ENCODE measurements at regions not wholly inside any gene's neighbourhood (a gene's known extent, or its start where the extent isn't known, plus 50 kb on each side); places are given as distances from the start of the nearest gene placed in this dataset.

DNA sequence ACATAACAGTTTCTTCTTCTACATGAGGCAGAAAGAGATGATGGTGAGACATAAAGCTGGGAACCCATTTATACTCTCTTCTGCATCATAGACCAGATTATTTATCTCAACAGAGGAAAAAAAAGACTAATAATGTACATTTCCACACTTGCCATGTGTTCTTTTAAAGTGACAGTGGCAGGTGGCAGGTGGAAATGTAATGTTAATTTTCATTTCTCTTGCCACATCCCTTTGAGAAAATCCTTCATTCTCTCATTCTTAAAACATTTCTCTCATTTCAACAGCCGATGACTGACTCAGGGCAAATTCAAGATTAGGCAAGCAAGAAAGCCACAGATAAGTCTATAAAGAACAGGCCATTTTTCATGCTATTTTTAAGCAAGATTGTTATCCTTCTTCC lies 635.6 kb upstream of the SORCS1 start:
- H3K27ac ChIP-seq: no peak overlapping the region
- H3K27me3 ChIP-seq: no peaks in the 10 kb centered on the region
- TF ChIP-seq, protein P1, sequence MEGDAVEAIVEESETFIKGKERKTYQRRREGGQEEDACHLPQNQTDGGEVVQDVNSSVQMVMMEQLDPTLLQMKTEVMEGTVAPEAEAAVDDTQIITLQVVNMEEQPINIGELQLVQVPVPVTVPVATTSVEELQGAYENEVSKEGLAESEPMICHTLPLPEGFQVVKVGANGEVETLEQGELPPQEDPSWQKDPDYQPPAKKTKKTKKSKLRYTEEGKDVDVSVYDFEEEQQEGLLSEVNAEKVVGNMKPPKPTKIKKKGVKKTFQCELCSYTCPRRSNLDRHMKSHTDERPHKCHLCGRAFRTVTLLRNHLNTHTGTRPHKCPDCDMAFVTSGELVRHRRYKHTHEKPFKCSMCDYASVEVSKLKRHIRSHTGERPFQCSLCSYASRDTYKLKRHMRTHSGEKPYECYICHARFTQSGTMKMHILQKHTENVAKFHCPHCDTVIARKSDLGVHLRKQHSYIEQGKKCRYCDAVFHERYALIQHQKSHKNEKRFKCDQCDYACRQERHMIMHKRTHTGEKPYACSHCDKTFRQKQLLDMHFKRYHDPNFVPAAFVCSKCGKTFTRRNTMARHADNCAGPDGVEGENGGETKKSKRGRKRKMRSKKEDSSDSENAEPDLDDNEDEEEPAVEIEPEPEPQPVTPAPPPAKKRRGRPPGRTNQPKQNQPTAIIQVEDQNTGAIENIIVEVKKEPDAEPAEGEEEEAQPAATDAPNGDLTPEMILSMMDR (IDR thresholded peaks at IDR 0.05): no peak
- no peak for TF ChIP-seq EP300 (IDR thresholded peaks at IDR 0.05)
- no peak for TF ChIP-seq POLR2A (IDR thresholded peaks at IDR 0.05)
- no peak for TF ChIP-seq POLR2AphosphoS5 (IDR thresholded peaks at IDR 0.05)
- no peaks in the 10 kb centered on the region for H3K36me3 ChIP-seq
- ATAC-seq (ENCODE audit: low FRiP score in 2 of 2) (no peak), DNase-seq (no peak)
- no peak overlapping the region for H3K4me3 ChIP-seq
- no peaks in the 10 kb centered on the region for H3K9me3 ChIP-seq
- WGBS, 2 donors: 79 to 85% methylated on average over 1 of the region's 1 CpG
- no peaks in the 10 kb centered on the region for H3K4me1 ChIP-seq

DNA sequence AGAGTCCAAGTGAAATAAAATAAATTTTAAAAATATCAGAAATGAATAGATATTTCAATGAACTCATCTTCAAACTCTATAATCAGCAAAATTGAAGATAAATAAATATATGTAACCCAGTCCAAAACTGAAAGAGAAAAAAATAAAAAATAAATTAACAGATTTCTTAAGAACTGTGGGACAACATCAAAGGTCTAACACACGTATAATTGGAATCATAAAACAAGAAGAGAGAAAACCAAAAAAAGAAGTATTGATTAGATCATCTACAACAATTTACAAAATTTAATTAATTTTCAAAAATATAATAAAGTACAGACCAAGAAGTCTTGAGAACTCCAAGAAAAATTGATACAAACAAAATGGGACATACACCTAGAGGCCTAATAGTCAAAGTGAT lies 625.8 kb upstream of the SORCS1 start:
- Histone ChIP-seq H3K4me3 (no peak overlapping the region), H3K27me3 (no peaks in the 10 kb centered on the region), H3K27ac (no peak overlapping the region), H3K9me3 (peaks cover 0 to 14% (median 3%) of the 10 kb centered on the region in 4 donors), H3K36me3 (no peaks in the 10 kb centered on the region), H3K4me1 (no peaks in the 10 kb centered on the region)
- DNase-seq: no peak
- no peak for ATAC-seq (ENCODE audit: low FRiP score in 2 of 2)
- WGBS, 2 donors: 88 to 100% methylated on average over 1 of the region's 1 CpG
- TF ChIP-seq EP300 (IDR thresholded peaks at IDR 0.05) (no peak), POLR2AphosphoS5 (IDR thresholded peaks at IDR 0.05) (no peak), POLR2A (IDR thresholded peaks at IDR 0.05) (no peak)
- TF ChIP-seq, protein P1 (IDR thresholded peaks at IDR 0.05): no peak

DNA sequence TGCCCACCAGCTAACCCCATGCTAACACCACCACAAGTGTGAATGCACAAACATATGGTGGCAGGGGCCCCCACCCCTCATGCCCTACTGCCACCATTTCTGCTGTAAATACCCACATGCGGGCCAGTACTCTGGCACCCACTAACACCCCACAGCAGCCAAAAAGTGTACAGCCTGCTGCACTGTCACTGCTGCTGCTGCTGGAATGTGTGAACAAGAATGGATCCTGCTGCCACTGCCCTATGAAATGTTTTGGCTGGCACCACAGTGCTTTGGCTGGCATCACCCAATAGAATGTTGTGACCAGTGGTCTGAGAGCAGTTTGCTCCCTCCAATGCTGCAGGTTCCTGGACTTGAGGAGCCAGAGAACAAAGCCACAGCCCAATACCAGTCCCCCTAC lies 606.6 kb upstream of the SORCS1 start:
- DNase-seq: no peak
- WGBS, 2 donors: 100% methylated on average over 1 of the region's 1 CpG
- no peaks in the 10 kb centered on the region for H3K4me1 ChIP-seq
- no peak overlapping the region for H3K4me3 ChIP-seq
- no peak overlapping the region for H3K27ac ChIP-seq
- peaks cover 0 to 8% (median under 1%) of the 10 kb centered on the region in 4 donors for H3K9me3 ChIP-seq
- no peak for ATAC-seq (ENCODE audit: low FRiP score in 2 of 2)
- TF ChIP-seq POLR2AphosphoS5 (IDR thresholded peaks at IDR 0.05) (no peak), POLR2A (IDR thresholded peaks at IDR 0.05) (no peak), EP300 (IDR thresholded peaks at IDR 0.05) (no peak)
- TF ChIP-seq, protein P1 (IDR thresholded peaks at IDR 0.05): no peak
- H3K27me3 ChIP-seq: no peaks in the 10 kb centered on the region
- no peaks in the 10 kb centered on the region for H3K36me3 ChIP-seq

DNA sequence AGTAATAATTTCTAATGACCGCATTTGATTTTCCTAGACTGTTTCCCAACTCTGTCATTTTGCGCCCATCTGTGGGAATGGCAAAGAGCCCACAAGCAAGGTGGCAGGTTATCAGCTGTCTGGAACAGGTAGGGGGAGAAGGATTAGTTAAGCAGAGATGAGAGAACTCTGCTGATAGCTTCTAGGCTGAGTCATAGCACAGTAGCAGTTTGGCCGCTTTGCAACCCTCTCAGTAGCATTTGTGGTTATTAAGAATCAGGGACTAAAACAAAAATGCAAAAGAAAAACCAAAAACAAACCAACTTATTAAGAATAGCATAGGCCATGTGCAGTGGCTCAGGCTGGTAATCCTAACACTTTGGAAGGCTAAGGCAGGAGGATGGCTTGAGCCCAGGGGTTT lies 602.7 kb upstream of the SORCS1 start:
- H3K36me3 ChIP-seq: no peaks in the 10 kb centered on the region
- no peaks in the 10 kb centered on the region for H3K4me1 ChIP-seq
- no peaks in the 10 kb centered on the region for H3K27me3 ChIP-seq
- ATAC-seq (ENCODE audit: low FRiP score in 2 of 2) (no peak), DNase-seq (no peak)
- no peak overlapping the region for H3K27ac ChIP-seq
- no peak for TF ChIP-seq EP300 (IDR thresholded peaks at IDR 0.05)
- TF ChIP-seq, protein P1 (IDR thresholded peaks at IDR 0.05): no peak
- TF ChIP-seq POLR2A (IDR thresholded peaks at IDR 0.05): no peak
- no peak for TF ChIP-seq POLR2AphosphoS5 (IDR thresholded peaks at IDR 0.05)
- no peak overlapping the region for H3K4me3 ChIP-seq
- no peaks in the 10 kb centered on the region for H3K9me3 ChIP-seq
- 75 to 88% methylated on average over 3 of the region's 3 CpGs for WGBS, 2 donors

DNA sequence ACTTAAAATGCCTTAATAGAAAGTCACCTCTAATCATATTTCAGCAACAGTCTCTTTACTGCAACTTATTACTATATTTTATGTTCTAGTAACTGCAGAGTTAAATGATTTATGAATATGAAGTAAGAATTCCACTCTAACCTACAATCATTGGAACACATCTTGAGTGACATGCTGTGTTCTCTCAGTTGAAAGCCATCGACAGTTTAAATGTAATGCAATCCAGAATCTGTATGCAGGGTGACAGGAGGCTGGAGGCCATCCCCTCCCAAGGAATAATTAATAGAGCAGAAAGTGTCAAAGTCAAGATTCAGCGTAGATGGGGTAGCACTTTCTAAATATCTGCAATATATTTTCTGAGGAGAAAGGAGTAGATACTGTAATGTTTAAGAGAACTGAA lies 590.3 kb upstream of the SORCS1 start:
- no peak for ATAC-seq (ENCODE audit: low FRiP score in 2 of 2)
- no peak for TF ChIP-seq POLR2AphosphoS5 (IDR thresholded peaks at IDR 0.05)
- Histone ChIP-seq H3K27ac (no peak overlapping the region), H3K9me3 (no peaks in the 10 kb centered on the region), H3K27me3 (no peaks in the 10 kb centered on the region), H3K36me3 (no peaks in the 10 kb centered on the region), H3K4me1 (no peaks in the 10 kb centered on the region), H3K4me3 (no peak overlapping the region)
- 86 to 91% methylated on average over 2 of the region's 2 CpGs for WGBS, 2 donors
- no peak for DNase-seq

All from upper lobe of left lung (tissue), 6 donors.